ENCODE measurements at regions not wholly inside any gene's neighbourhood (a gene's known extent, or its start where the extent isn't known, plus 50 kb on each side); places are given as distances from the start of the nearest gene placed in this dataset.

DNA sequence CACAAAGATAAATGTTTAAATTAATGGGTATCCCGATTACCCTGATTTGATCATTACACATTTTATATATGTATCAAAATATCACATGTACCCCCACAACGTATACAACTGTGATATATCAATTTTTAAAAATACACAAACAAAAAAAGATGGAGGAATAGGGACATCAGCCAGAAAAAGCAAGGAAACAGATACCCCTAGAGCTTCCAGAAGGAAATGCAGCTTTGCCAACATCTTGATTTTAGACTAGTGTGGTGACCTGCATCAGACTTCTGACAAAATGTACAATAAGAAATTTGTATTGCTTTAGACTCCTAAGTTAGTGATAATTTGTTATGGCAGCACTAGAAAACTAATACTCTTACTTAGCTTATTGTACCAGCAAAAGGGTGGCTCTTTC lies 483.8 kb downstream of the TUSC7 start:
- intact Hi-C loops (cut with DNase I) = no loop called here
- H3K27ac ChIP-seq = no peak overlapping the region
- H3K4me3 ChIP-seq = no peak overlapping the region
- H3K4me1 ChIP-seq (replicated peaks in 1 of 2) = peaks cover 0 to 11% of the 10 kb centered on the region in 2 donors
- WGBS, 4 donors = 77 to 88% (median 80%) methylated on average over 2 of the region's 2 CpGs
- no peak for DNase-seq
- H3K27me3 ChIP-seq = no peaks in the 10 kb centered on the region
- no peaks in the 10 kb centered on the region for H3K36me3 ChIP-seq (replicated peaks in 1 of 2)
- H3K9me3 ChIP-seq (replicated peaks in 1 of 3) = no peaks in the 10 kb centered on the region
- TF ChIP-seq, protein P1, sequence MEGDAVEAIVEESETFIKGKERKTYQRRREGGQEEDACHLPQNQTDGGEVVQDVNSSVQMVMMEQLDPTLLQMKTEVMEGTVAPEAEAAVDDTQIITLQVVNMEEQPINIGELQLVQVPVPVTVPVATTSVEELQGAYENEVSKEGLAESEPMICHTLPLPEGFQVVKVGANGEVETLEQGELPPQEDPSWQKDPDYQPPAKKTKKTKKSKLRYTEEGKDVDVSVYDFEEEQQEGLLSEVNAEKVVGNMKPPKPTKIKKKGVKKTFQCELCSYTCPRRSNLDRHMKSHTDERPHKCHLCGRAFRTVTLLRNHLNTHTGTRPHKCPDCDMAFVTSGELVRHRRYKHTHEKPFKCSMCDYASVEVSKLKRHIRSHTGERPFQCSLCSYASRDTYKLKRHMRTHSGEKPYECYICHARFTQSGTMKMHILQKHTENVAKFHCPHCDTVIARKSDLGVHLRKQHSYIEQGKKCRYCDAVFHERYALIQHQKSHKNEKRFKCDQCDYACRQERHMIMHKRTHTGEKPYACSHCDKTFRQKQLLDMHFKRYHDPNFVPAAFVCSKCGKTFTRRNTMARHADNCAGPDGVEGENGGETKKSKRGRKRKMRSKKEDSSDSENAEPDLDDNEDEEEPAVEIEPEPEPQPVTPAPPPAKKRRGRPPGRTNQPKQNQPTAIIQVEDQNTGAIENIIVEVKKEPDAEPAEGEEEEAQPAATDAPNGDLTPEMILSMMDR (IDR thresholded peaks at IDR 0.05) = peak in 1 of 6 experiments; percentile 11
- no peak for TF ChIP-seq POLR2A (IDR thresholded peaks at IDR 0.05)

DNA sequence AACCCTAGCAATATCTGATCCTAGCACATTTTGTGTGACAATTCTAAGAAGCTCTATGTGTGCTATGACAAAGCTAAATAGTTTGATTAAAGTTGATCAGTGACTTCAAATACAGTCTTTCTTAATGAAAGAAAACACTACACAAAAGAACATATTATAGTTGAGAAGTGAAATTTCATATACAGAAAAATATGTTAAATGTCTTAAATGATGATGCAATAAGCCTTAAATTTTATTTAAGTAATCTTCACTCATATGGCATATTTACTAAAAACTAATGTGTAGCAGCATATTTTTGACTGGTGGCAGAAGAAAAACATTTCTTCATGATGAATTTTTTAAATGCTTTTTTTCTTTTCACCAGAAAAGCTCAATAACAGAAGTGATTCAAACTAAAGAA lies 485.5 kb downstream of the TUSC7 start:
- Histone ChIP-seq H3K36me3 (replicated peaks in 1 of 2) (no peaks in the 10 kb centered on the region), H3K4me1 (replicated peaks in 1 of 2) (peaks cover 0 to 11% of the 10 kb centered on the region in 2 donors)

DNA sequence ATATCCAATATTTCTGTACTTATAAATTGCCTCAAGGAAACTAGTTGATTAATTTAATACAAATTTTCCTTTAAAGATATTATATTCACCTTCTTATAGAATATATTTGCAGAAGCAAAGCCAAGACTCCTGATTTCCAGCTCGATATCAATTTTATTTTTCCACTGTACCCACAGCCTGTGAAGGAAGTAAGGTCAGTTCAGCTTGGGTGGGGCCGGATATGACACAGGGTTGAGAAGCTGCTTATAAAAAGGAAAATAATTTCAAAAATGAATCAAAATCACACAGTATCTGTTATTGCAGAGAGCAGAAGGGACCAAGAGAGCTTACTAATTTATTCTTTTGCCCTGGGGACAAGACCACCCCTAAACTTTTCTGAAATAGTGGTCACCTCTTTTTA lies 491.4 kb downstream of the TUSC7 start:
- intact Hi-C loops (cut with DNase I) = no loop called here
- DNase-seq = no peak
- H3K36me3 ChIP-seq (replicated peaks in 1 of 2) = no peaks in the 10 kb centered on the region
- H3K4me1 ChIP-seq (replicated peaks in 1 of 2) = peaks cover 0 to 18% of the 10 kb centered on the region in 2 donors
- no peak overlapping the region for H3K4me3 ChIP-seq
- no peaks in the 10 kb centered on the region for H3K27me3 ChIP-seq
- WGBS, 4 donors = 64 to 80% (median 77%) methylated on average over 2 of the region's 2 CpGs
- no peaks in the 10 kb centered on the region for H3K9me3 ChIP-seq (replicated peaks in 1 of 3)
- TF ChIP-seq, protein P1 (IDR thresholded peaks at IDR 0.05) = no peak
- TF ChIP-seq POLR2A (IDR thresholded peaks at IDR 0.05) = no peak
- no peak overlapping the region for H3K27ac ChIP-seq

More for the DNA sequence above, 485.5 kb downstream of the TUSC7 start:
- no peak overlapping the region for H3K4me3 ChIP-seq
- no peak overlapping the region for H3K27ac ChIP-seq
- TF ChIP-seq, protein P1 (IDR thresholded peaks at IDR 0.05) = no peak
- TF ChIP-seq POLR2A (IDR thresholded peaks at IDR 0.05) = no peak
- H3K9me3 ChIP-seq (replicated peaks in 1 of 3) = no peaks in the 10 kb centered on the region
- no peak for DNase-seq
- H3K27me3 ChIP-seq = no peaks in the 10 kb centered on the region
- intact Hi-C loops (cut with DNase I) = no loop called here

DNA sequence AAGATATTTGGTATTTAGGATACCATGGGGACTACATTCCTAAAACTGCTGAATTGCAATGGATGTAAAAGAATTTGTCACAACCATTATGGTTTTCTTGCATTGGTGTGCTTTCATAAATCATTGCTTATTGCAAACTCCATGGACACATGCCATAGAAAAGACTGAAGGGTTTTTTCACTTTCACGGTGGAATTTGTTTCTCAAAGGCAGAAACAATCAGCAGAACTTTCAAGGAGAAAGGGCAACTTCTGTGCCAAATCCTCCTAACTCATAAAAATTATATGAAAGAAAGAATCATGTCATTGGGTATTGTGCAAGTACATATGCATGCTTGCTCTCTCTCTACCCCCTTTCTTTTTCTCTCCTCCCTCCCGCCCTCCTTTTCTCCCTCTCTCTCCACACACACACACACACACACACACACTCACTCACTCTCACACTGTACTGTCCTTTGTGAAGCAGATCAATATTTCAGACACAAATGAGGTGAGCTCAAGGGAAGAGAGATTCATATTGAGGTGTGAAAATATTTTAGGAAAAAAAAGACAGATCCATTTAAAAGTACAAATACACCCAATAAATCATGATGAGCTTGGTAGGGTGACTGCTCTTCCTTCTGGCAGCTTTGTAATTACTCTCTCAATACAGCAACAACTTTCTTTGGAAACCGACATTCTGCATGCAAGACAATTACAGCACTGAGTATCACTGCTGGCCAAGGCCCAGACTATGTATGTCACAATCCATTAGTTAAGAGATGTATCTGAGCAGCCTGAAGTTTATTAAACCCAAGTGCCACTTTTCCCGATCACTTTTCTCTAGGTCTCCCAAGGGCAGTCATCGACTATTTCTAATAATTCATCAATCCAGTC lies 492.6 kb downstream of the TUSC7 start:
- H3K36me3 ChIP-seq (replicated peaks in 1 of 2) = no peaks in the 10 kb centered on the region
- peak in 4 of 7 donors; percentile 10 to 54 (median 36) for DNase-seq
- peaks cover 0 to 18% of the 10 kb centered on the region in 2 donors for H3K4me1 ChIP-seq (replicated peaks in 1 of 2)
- TF ChIP-seq POLR2A (IDR thresholded peaks at IDR 0.05) = no peak
- TF ChIP-seq, protein P1 (IDR thresholded peaks at IDR 0.05) = no peak
- no peak overlapping the region for H3K4me3 ChIP-seq
- H3K27ac ChIP-seq = no peak overlapping the region
- H3K27me3 ChIP-seq = no peaks in the 10 kb centered on the region
- no peaks in the 10 kb centered on the region for H3K9me3 ChIP-seq (replicated peaks in 1 of 3)
- 40 to 52% (median 44%) methylated on average over 5 of the region's 5 CpGs for WGBS, 4 donors
- intact Hi-C loops (cut with DNase I) = no loop called here

Data from adrenal gland (tissue), 9 donors.